ENCODE measurements at regions not wholly inside any gene's neighbourhood (a gene's known extent, or its start where the extent isn't known, plus 50 kb on each side); places are given as distances from the start of the nearest gene placed in this dataset.

- TF ChIP-seq ZNF425 (CRISPR knock-in tag; conservative IDR thresholded peaks at IDR 0.05) (no peak), GTF2I (CRISPR knock-in tag; conservative IDR thresholded peaks at IDR 0.05) (no peak), ARID4B (CRISPR knock-in tag; IDR thresholded peaks at IDR 0.05; ENCODE audit: borderline replicate concordance) (no peak), ZNF263 (CRISPR knock-in tag; IDR thresholded peaks at IDR 0.05; ENCODE audit: low read depth) (no peak), PRRX2 (CRISPR knock-in tag; IDR thresholded peaks at IDR 0.05) (no peak)
Observed at GRCh38 chr1:173354937-173355280, 122.2 kb upstream of the PRDX6 start (continued).

- no peak overlapping the region for H3K27ac Mint-ChIP-seq
- peaks cover 39% of the 10 kb centered on the region for H3K36me3 Mint-ChIP-seq
- peaks cover 8% of the 10 kb centered on the region; the same call in 1 of the 2 replicates for H3K27me3 Mint-ChIP-seq (ENCODE audit: low read depth)
- CTCF ChIA-PET, result no interaction called here
- no peak overlapping the region for H3K4me3 Mint-ChIP-seq
- no peak for TF ChIP-seq ETV6 (CRISPR knock-in tag; IDR thresholded peaks at IDR 0.05)
- no peak for TF ChIP-seq NFYB (CRISPR knock-in tag; conservative IDR thresholded peaks at IDR 0.05; ENCODE audit: low read depth)
- peaks cover 57% of the 10 kb centered on the region for H3K9me3 Mint-ChIP-seq
- ATAC-seq (no peak), DNase-seq (ENCODE audit: low spot score) (no peak)
- peaks cover 2% of the 10 kb centered on the region for H3K4me1 Mint-ChIP-seq
- POLR2A ChIA-PET, result no interaction called here
Observed at GRCh38 chr1:173355281-173356031, 121.7 kb upstream of the PRDX6 start.

GRCh38 chr1:173356191-173356762 is 120.9 kb upstream of the PRDX6 start:
- peaks cover 50% of the 10 kb centered on the region for H3K9me3 Mint-ChIP-seq
- TF ChIP-seq HMGXB4 (CRISPR knock-in tag; IDR thresholded peaks at IDR 0.05) (no peak), MYBL2 (CRISPR knock-in tag; IDR thresholded peaks at IDR 0.05) (no peak), RORB (CRISPR knock-in tag; IDR thresholded peaks at IDR 0.05) (no peak), NR1H2 (CRISPR knock-in tag; IDR thresholded peaks at IDR 0.05) (no peak), ZBTB21 (CRISPR knock-in tag; IDR thresholded peaks at IDR 0.05; ENCODE audit: borderline replicate concordance) (no peak), USF1 (CRISPR knock-in tag; IDR thresholded peaks at IDR 0.05) (no peak), E2F5 (CRISPR knock-in tag; IDR thresholded peaks at IDR 0.05) (no peak), ZNF671 (CRISPR knock-in tag; IDR thresholded peaks at IDR 0.05) (no peak), OVOL2 (CRISPR knock-in tag; IDR thresholded peaks at IDR 0.05; ENCODE audit: borderline replicate concordance) (no peak), SP1 (CRISPR knock-in tag; conservative IDR thresholded peaks at IDR 0.05) (no peak), STAT6 (CRISPR knock-in tag; conservative IDR thresholded peaks at IDR 0.05; ENCODE audit: low read depth) (no peak), ZNF416 (CRISPR knock-in tag; IDR thresholded peaks at IDR 0.05) (no peak), KAT7 (CRISPR knock-in tag; IDR thresholded peaks at IDR 0.05; ENCODE audit: borderline replicate concordance) (no peak), IRF2 (CRISPR knock-in tag; IDR thresholded peaks at IDR 0.05; ENCODE audit: borderline replicate concordance, low read depth) (no peak)

More at GRCh38 chr1:173356191-173356762, 120.9 kb upstream of the PRDX6 start:
- Mint-ChIP-seq H3K27me3 (ENCODE audit: low read depth) (peaks cover 8% of the 10 kb centered on the region; the same call in 1 of the 2 replicates), H3K4me1 (peaks cover 10% of the 10 kb centered on the region), H3K36me3 (peaks cover 35% of the 10 kb centered on the region), H3K27ac (no peak overlapping the region), H3K4me3 (no peak overlapping the region)
- no peak for ATAC-seq
- DNase-seq (ENCODE audit: low spot score), result no peak
- ChIA-PET POLR2A (no interaction called here), CTCF (interaction anchor here (1.1 kb wide), 1 partner anchor 101 kb away, joined by 3 read pairs; no protein-coding TSS in a partner anchor)

Measured in WTC11 (cell line).